HG02970 (cell line): ENCODE measurements at regions not wholly inside any gene's neighbourhood (a gene's known extent, or its start where the extent isn't known, plus 50 kb on each side); places are given as distances from the start of the nearest gene placed in this dataset.

Source experiments
- ATAC-seq: cut with Tn5 transposase; IDR thresholded peaks from one replicate; pipeline ENCODE4 v1.9.1; 2021; ENCODE audit warnings: mild to moderate bottlenecking, moderate library complexity, moderate number of reproducible peaks; ENCODE audit not compliant: unreplicated experiment, low FRiP score

- ATAC-seq = no peak
Measured at GRCh38 chr10:78261291-78261690, 227.6 kb downstream of the RPS24 start.

GRCh38 chr10:78262860-78263259 is 229.2 kb downstream of the RPS24 start:
- ATAC-seq = no peak

- no peak for ATAC-seq
Measured at GRCh38 chr10:78263521-78263988, 229.9 kb downstream of the RPS24 start.

GRCh38 chr10:78264361-78264760 is 230.7 kb downstream of the RPS24 start:
- no peak for ATAC-seq

- no peak for ATAC-seq
Measured at GRCh38 chr10:78266741-78267469, 233.2 kb downstream of the RPS24 start.

GRCh38 chr10:78267598-78267997 is 233.9 kb downstream of the RPS24 start:
- ATAC-seq = no peak

GRCh38 chr10:78269060-78269459 is 235.4 kb downstream of the RPS24 start:
- no peak for ATAC-seq

- no peak for ATAC-seq
Measured at GRCh38 chr10:78272329-78272728, 238.7 kb downstream of the RPS24 start.

GRCh38 chr10:78274491-78274890 is 240.8 kb downstream of the RPS24 start:
- no peak for ATAC-seq

- ATAC-seq = no peak
Measured at GRCh38 chr10:78276139-78276538, 242.5 kb downstream of the RPS24 start.

GRCh38 chr10:78277314-78278057 is 243.8 kb downstream of the RPS24 start:
- no peak for ATAC-seq

GRCh38 chr10:78278058-78278404 is 244.4 kb downstream of the RPS24 start:
- no peak for ATAC-seq

GRCh38 chr10:78279756-78280155 is 246.1 kb downstream of the RPS24 start:
- ATAC-seq = no peak

- no peak for ATAC-seq
Measured at GRCh38 chr10:78280604-78281003, 246.9 kb downstream of the RPS24 start.

- ATAC-seq = no peak
Measured at GRCh38 chr10:78281627-78282026, 248.0 kb downstream of the RPS24 start.

- ATAC-seq = no peak
Measured at GRCh38 chr10:78283069-78283682, 249.5 kb downstream of the RPS24 start.

- no peak for ATAC-seq
Measured at GRCh38 chr10:78284381-78284780, 250.7 kb downstream of the RPS24 start.

GRCh38 chr10:78285226-78285625 is 251.6 kb downstream of the RPS24 start:
- no peak for ATAC-seq

GRCh38 chr10:78286186-78286585 is 252.5 kb downstream of the RPS24 start:
- ATAC-seq = no peak

GRCh38 chr10:78286668-78287067 is 253.0 kb downstream of the RPS24 start:
- no peak for ATAC-seq

- no peak for ATAC-seq
Measured at GRCh38 chr10:78287618-78288017, 254.0 kb downstream of the RPS24 start.

GRCh38 chr10:78288663-78289062 is 255.0 kb downstream of the RPS24 start:
- ATAC-seq = no peak
